BLaER1 treated with 17β-estradiol and CSF1 and Interleukin-3, amounts not matched to agents 10 nM and 100 nM (cell line): ENCODE measurements at regions not wholly inside any gene's neighbourhood (a gene's known extent, or its start where the extent isn't known, plus 50 kb on each side); places are given as distances from the start of the nearest gene placed in this dataset.
A peak's percentile ranks its signal among the peaks of the same experiment; 100 is the strongest.
"Not testable (repeated sequence)": the region's sequence is repeated elsewhere in the genome, so short reads cannot be mapped to it uniquely, and the experiment has no call there.

Experiments used
- H3K27ac ChIP-seq, 11 experiments: shearing (Covaris generic); formaldehyde crosslinking; 2 replicates each; pipeline ENCODE4 v1.8.1; 2022
- H3K27me3 ChIP-seq, 11 experiments: shearing (Covaris generic); formaldehyde crosslinking; 2 replicates each; pipeline ENCODE4 v1.8.1; 2022
- H3K36me3 ChIP-seq, 11 experiments: shearing (Covaris generic); formaldehyde crosslinking; 2 replicates each; pipeline ENCODE4 v1.8.1; 2022
- H3K4me1 ChIP-seq, 10 experiments: shearing (Covaris generic); formaldehyde crosslinking; 2 replicates each; pipeline ENCODE4 v1.8.1; 2022
- H3K4me2 ChIP-seq, 11 experiments: shearing (Covaris generic); formaldehyde crosslinking; 2 replicates each; pipeline ENCODE4 v1.8.1; 2022
- H3K4me3 ChIP-seq, 10 experiments: shearing (Covaris generic); formaldehyde crosslinking; 2 replicates each; pipeline ENCODE4 v1.8.1; 2022
- H3K9ac ChIP-seq, 11 experiments: shearing (Covaris generic); formaldehyde crosslinking; 2 replicates each; pipeline ENCODE4 v1.8.1; 2022
- H3K9me3 ChIP-seq, 11 experiments: shearing (Covaris generic); formaldehyde crosslinking; replicated peaks in 1 of 11; 2 replicates each; pipeline ENCODE4 v1.8.1; 2022
- H4K20me1 ChIP-seq, 11 experiments: shearing (Covaris generic); formaldehyde crosslinking; 2 replicates each; pipeline ENCODE4 v1.8.1; 2022
- Cebpa-rat ChIP-seq, 11 experiments: shearing (Covaris generic); IDR thresholded peaks; 2 replicates each; pipeline ENCODE4 v1.8.1; 2022

- no peak overlapping the region for H3K4me2 ChIP-seq
- H4K20me1 ChIP-seq: no peaks in the 10 kb centered on the region
Measured at GRCh38 chr10:29870522-29871044, 188.8 kb downstream of the JCAD start.

GRCh38 chr10:29869593-29869992, 189.8 kb downstream of the JCAD start:
- no peak overlapping the region for H3K9ac ChIP-seq
- no peak overlapping the region for H3K4me3 ChIP-seq
- H3K4me2 ChIP-seq: no peak overlapping the region
- H3K4me1 ChIP-seq: peaks cover 1 to 7% (median 4%) of the 10 kb centered on the region in 10 experiments; a peak in 18 of 20 replicates
- H3K27ac ChIP-seq: no peak overlapping the region
- peaks cover 0 to 6% (median 0%) of the 10 kb centered on the region in 11 experiments; a peak in 1 of 22 replicates for H3K9me3 ChIP-seq
- H3K36me3 ChIP-seq: no peaks in the 10 kb centered on the region
- H3K27me3 ChIP-seq: no peaks in the 10 kb centered on the region
- no peak for TF ChIP-seq Cebpa-rat (IDR thresholded peaks at IDR 0.05)
- H4K20me1 ChIP-seq: no peaks in the 10 kb centered on the region

More at GRCh38 chr10:29870522-29871044, 188.8 kb downstream of the JCAD start:
- Histone ChIP-seq H3K9me3 (peaks cover 0 to 6% (median 0%) of the 10 kb centered on the region in 11 experiments; a peak in 1 of 22 replicates), H3K27ac (no peak overlapping the region), H3K4me1 (peaks cover 11 to 17% (median 14%) of the 10 kb centered on the region in 10 experiments), H3K36me3 (no peaks in the 10 kb centered on the region), H3K27me3 (no peaks in the 10 kb centered on the region), H3K4me3 (no peak overlapping the region), H3K9ac (no peak overlapping the region)
- TF ChIP-seq Cebpa-rat (IDR thresholded peaks at IDR 0.05): no peak

GRCh38 chr10:29866356-29866755, 193.0 kb downstream of the JCAD start:
- no peaks in the 10 kb centered on the region for H3K4me1 ChIP-seq
- H4K20me1 ChIP-seq: no peaks in the 10 kb centered on the region
- H3K4me3 ChIP-seq: no peak overlapping the region
- TF ChIP-seq Cebpa-rat (IDR thresholded peaks at IDR 0.05): no peak
- H3K9ac ChIP-seq: no peak overlapping the region
- no peaks in the 10 kb centered on the region for H3K36me3 ChIP-seq
- no peak overlapping the region for H3K27ac ChIP-seq
- no peaks in the 10 kb centered on the region for H3K27me3 ChIP-seq
- H3K9me3 ChIP-seq: peaks cover 0 to 6% (median 0%) of the 10 kb centered on the region in 11 experiments; a peak in 1 of 22 replicates
- no peak overlapping the region for H3K4me2 ChIP-seq

- Histone ChIP-seq H4K20me1 (no peaks in the 10 kb centered on the region), H3K9me3 (peaks cover 0 to 6% (median 0%) of the 10 kb centered on the region in 11 experiments; a peak in 1 of 22 replicates), H3K27ac (no peak overlapping the region), H3K27me3 (no peaks in the 10 kb centered on the region), H3K36me3 (no peaks in the 10 kb centered on the region), H3K9ac (no peak overlapping the region), H3K4me1 (peaks cover 0 to 1% (median 0%) of the 10 kb centered on the region in 10 experiments; a peak in 1 of 20 replicates), H3K4me3 (no peak overlapping the region), H3K4me2 (no peak overlapping the region)
- no peak for TF ChIP-seq Cebpa-rat (IDR thresholded peaks at IDR 0.05)
Measured at GRCh38 chr10:29865700-29866355, 193.6 kb downstream of the JCAD start.

- Histone ChIP-seq H4K20me1 (no peaks in the 10 kb centered on the region), H3K36me3 (no peaks in the 10 kb centered on the region), H3K4me2 (no peak overlapping the region), H3K9ac (no peak overlapping the region), H3K27me3 (no peaks in the 10 kb centered on the region), H3K4me3 (no peak overlapping the region), H3K9me3 (no peaks in the 10 kb centered on the region), H3K4me1 (peaks cover 3 to 29% (median 23%) of the 10 kb centered on the region in 10 experiments; a peak in 18 of 20 replicates), H3K27ac (no peak overlapping the region)
- no peak for TF ChIP-seq Cebpa-rat (IDR thresholded peaks at IDR 0.05)
Measured at GRCh38 chr10:29862923-29863614, 196.3 kb downstream of the JCAD start.

GRCh38 chr10:29861811-29862505, 197.4 kb downstream of the JCAD start:
- peaks cover 6 to 35% (median 27%) of the 10 kb centered on the region in 10 experiments; a peak in 18 of 20 replicates for H3K4me1 ChIP-seq
- H3K4me2 ChIP-seq: no peak overlapping the region

GRCh38 chr10:29861231-29861630, 198.2 kb downstream of the JCAD start:
- not testable (repeated sequence) for H4K20me1 ChIP-seq, H3K4me2 ChIP-seq, H3K27me3 ChIP-seq, H3K36me3 ChIP-seq, H3K9ac ChIP-seq, H3K4me3 ChIP-seq, H3K9me3 ChIP-seq
- Histone ChIP-seq H3K27ac (peak overlapping the region in 1 of 11 experiments; percentile 7; a peak in 1 of 22 replicates), H3K4me1 (peaks cover 6 to 35% (median 27%) of the 10 kb centered on the region in 10 experiments; a peak in 18 of 20 replicates)

More at GRCh38 chr10:29861811-29862505, 197.4 kb downstream of the JCAD start:
- Histone ChIP-seq H3K9ac (no peak overlapping the region), H3K27ac (no peak overlapping the region), H3K9me3 (no peaks in the 10 kb centered on the region), H4K20me1 (no peaks in the 10 kb centered on the region), H3K36me3 (no peaks in the 10 kb centered on the region), H3K4me3 (no peak overlapping the region), H3K27me3 (no peaks in the 10 kb centered on the region)
- TF ChIP-seq Cebpa-rat (IDR thresholded peaks at IDR 0.05): no peak

GRCh38 chr10:29860166-29860565, 199.2 kb downstream of the JCAD start:
- H3K9ac ChIP-seq: no peak overlapping the region; a peak in 1 of 22 replicates
- no peaks in the 10 kb centered on the region for H3K9me3 ChIP-seq
- H3K4me2 ChIP-seq: peak overlapping the region in 10 of 11 experiments; percentile 10 to 56 (median 36); a peak in 14 of 22 replicates
- H3K27ac ChIP-seq: peak overlapping the region in 2 of 11 experiments; percentile 31 to 49; a peak in 6 of 22 replicates
- H3K27me3 ChIP-seq: no peaks in the 10 kb centered on the region
- H3K4me1 ChIP-seq: peaks cover 6 to 35% (median 27%) of the 10 kb centered on the region in 10 experiments; a peak in 18 of 20 replicates
- no peaks in the 10 kb centered on the region for H4K20me1 ChIP-seq
- TF ChIP-seq Cebpa-rat (IDR thresholded peaks at IDR 0.05): no peak
- no peak overlapping the region for H3K4me3 ChIP-seq
- no peaks in the 10 kb centered on the region for H3K36me3 ChIP-seq
